Memory B cell (primary cell): ENCODE measurements at regions not wholly inside any gene's neighbourhood (a gene's known extent, or its start where the extent isn't known, plus 50 kb on each side); places are given as distances from the start of the nearest gene placed in this dataset.

ENCODE experiments used
- ATAC-seq: fragments of 150-1000 bp; cut with Tn5 transposase; 2 replicates; pipeline ENCODE4 v1.10.0; 2021; ENCODE audit warnings: low read depth, mild to moderate bottlenecking, moderate library complexity
- DNase-seq, 2 donors: peaks; one replicate each; pipeline ENCODE4 v3.0.0; 2022; ENCODE audit warnings: low spot score in 2 of 2
- H3K27ac Mint-ChIP-seq: one replicate; pipeline ENCODE4 v1.8.0; 2022; ENCODE audit warnings: mild to moderate bottlenecking, moderate library complexity, mixed read lengths
- H3K27me3 Mint-ChIP-seq: one replicate; pipeline ENCODE4 v1.8.0; 2022; ENCODE audit warnings: mixed read lengths
- H3K36me3 Mint-ChIP-seq: one replicate; pipeline ENCODE4 v1.8.0; 2022; ENCODE audit warnings: mild to moderate bottlenecking, mixed read lengths
- H3K4me1 Mint-ChIP-seq: one replicate; pipeline ENCODE4 v1.8.0; 2022; ENCODE audit warnings: mixed read lengths
- H3K4me3 Mint-ChIP-seq: one replicate; pipeline ENCODE4 v1.8.0; 2022; ENCODE audit warnings: mild to moderate bottlenecking, moderate library complexity, mixed read lengths
- H3K9me3 Mint-ChIP-seq: one replicate; pipeline ENCODE4 v1.8.0; 2022; ENCODE audit warnings: mixed read lengths

- no peaks in the 10 kb centered on the region for H3K27me3 Mint-ChIP-seq
- peaks cover 7% of the 10 kb centered on the region for H3K4me1 Mint-ChIP-seq
- no peak overlapping the region for H3K27ac Mint-ChIP-seq
- H3K4me3 Mint-ChIP-seq, result no peak overlapping the region
- no peak for DNase-seq
- H3K36me3 Mint-ChIP-seq, result no peaks in the 10 kb centered on the region
- ATAC-seq, result no peak
- H3K9me3 Mint-ChIP-seq, result no peaks in the 10 kb centered on the region
These were observed 169.5 kb upstream of the GDF10 start for GRCh38 chr10:47130491-47130890.

- no peaks in the 10 kb centered on the region for H3K9me3 Mint-ChIP-seq
- no peaks in the 10 kb centered on the region for H3K27me3 Mint-ChIP-seq
- peaks cover 7% of the 10 kb centered on the region for H3K4me1 Mint-ChIP-seq
- no peak for ATAC-seq
- no peak overlapping the region for H3K4me3 Mint-ChIP-seq
- H3K27ac Mint-ChIP-seq, result no peak overlapping the region
- no peak for DNase-seq
- no peaks in the 10 kb centered on the region for H3K36me3 Mint-ChIP-seq
These were observed 166.0 kb upstream of the GDF10 start for GRCh38 chr10:47133871-47134570.

GRCh38 chr10:47136866-47137265 lies 163.1 kb upstream of the GDF10 start:
- DNase-seq (no peak), ATAC-seq (no peak)
- H3K27me3 Mint-ChIP-seq, result no peaks in the 10 kb centered on the region
- no peaks in the 10 kb centered on the region for H3K36me3 Mint-ChIP-seq
- H3K9me3 Mint-ChIP-seq, result no peaks in the 10 kb centered on the region
- peaks cover 7% of the 10 kb centered on the region for H3K4me1 Mint-ChIP-seq
- no peak overlapping the region for H3K27ac Mint-ChIP-seq
- no peak overlapping the region for H3K4me3 Mint-ChIP-seq

- H3K4me1 Mint-ChIP-seq, result peaks cover 7% of the 10 kb centered on the region
- H3K36me3 Mint-ChIP-seq, result no peaks in the 10 kb centered on the region
- H3K4me3 Mint-ChIP-seq, result no peak overlapping the region
- no peaks in the 10 kb centered on the region for H3K9me3 Mint-ChIP-seq
- DNase-seq, result no peak
- no peak overlapping the region for H3K27ac Mint-ChIP-seq
- no peak for ATAC-seq
- peaks cover 3% of the 10 kb centered on the region for H3K27me3 Mint-ChIP-seq
These were observed 162.6 kb upstream of the GDF10 start for GRCh38 chr10:47137311-47137851.

GRCh38 chr10:47139121-47139520 lies 160.9 kb upstream of the GDF10 start:
- peaks cover 1% of the 10 kb centered on the region for H3K4me1 Mint-ChIP-seq
- no peak overlapping the region for H3K27ac Mint-ChIP-seq
- no peaks in the 10 kb centered on the region for H3K36me3 Mint-ChIP-seq
- peaks cover 6% of the 10 kb centered on the region for H3K27me3 Mint-ChIP-seq
- no peak for ATAC-seq
- DNase-seq, result no peak
- no peak overlapping the region for H3K4me3 Mint-ChIP-seq
- no peaks in the 10 kb centered on the region for H3K9me3 Mint-ChIP-seq

GRCh38 chr10:47140761-47141348 lies 159.1 kb upstream of the GDF10 start:
- Mint-ChIP-seq H3K4me1 (no peaks in the 10 kb centered on the region), H3K9me3 (no peaks in the 10 kb centered on the region), H3K27me3 (peaks cover 6% of the 10 kb centered on the region), H3K27ac (no peak overlapping the region), H3K4me3 (no peak overlapping the region), H3K36me3 (no peaks in the 10 kb centered on the region)
- DNase-seq, result no peak
- no peak for ATAC-seq

- ATAC-seq, result no peak
- Mint-ChIP-seq H3K27me3 (peaks cover 6% of the 10 kb centered on the region), H3K4me3 (no peak overlapping the region), H3K9me3 (no peaks in the 10 kb centered on the region), H3K4me1 (no peaks in the 10 kb centered on the region), H3K36me3 (no peaks in the 10 kb centered on the region), H3K27ac (no peak overlapping the region)
- no peak for DNase-seq
These were observed 158.6 kb upstream of the GDF10 start for GRCh38 chr10:47141349-47141748.

DNA sequence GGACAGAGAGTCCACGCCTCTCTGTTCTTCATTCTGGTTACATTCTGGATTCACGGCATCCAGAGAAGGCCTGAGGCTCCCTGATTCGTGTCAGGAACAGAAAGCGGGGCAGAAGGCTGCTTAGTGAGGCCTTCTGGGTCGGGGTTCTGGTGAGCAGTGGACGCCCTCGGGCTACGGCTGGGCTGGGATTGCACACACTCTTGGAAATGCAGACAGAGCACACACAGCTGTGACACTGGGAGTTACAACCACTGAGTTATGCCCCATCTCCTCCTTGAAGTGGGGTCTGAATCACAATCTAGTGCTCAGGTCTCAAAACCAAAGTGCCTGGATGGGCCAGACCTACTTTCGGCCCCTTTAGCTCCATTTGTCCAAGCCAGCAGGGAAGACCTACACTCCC lies 156.9 kb upstream of the GDF10 start:
- DNase-seq (no peak), ATAC-seq (no peak)
- H3K27ac Mint-ChIP-seq, result no peak overlapping the region
- H3K4me3 Mint-ChIP-seq, result no peak overlapping the region
- H3K36me3 Mint-ChIP-seq, result no peaks in the 10 kb centered on the region
- no peaks in the 10 kb centered on the region for H3K4me1 Mint-ChIP-seq
- no peaks in the 10 kb centered on the region for H3K9me3 Mint-ChIP-seq
- peaks cover 6% of the 10 kb centered on the region for H3K27me3 Mint-ChIP-seq

GRCh38 chr10:47143473-47143872 lies 156.5 kb upstream of the GDF10 start:
- DNase-seq, result no peak
- Mint-ChIP-seq H3K9me3 (no peaks in the 10 kb centered on the region), H3K4me1 (no peaks in the 10 kb centered on the region), H3K36me3 (no peaks in the 10 kb centered on the region), H3K27ac (no peak overlapping the region), H3K4me3 (no peak overlapping the region), H3K27me3 (peaks cover 6% of the 10 kb centered on the region)
- no peak for ATAC-seq

DNA sequence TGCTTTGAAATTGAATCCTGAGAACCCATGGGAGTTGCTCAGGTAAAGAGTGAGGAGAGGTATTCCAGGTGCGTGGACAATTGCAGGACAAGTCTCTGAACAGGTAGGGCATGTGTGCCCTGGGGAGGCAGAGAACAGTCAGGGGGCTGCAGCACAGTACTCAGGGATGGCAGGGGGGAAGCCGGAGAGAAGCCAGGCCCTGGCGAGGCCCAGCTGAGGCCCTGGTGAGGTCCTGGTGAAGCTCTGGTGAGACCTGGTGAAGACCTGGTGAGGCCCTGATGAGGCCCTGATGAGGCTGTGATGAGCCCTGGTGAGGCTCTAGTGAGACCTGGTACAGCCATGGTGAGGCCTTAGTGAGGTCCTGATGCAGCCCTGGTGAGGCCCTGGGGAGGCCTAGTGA lies 155.5 kb upstream of the GDF10 start:
- H3K27ac Mint-ChIP-seq, result no peak overlapping the region
- no peaks in the 10 kb centered on the region for H3K4me1 Mint-ChIP-seq
- no peak for ATAC-seq
- no peaks in the 10 kb centered on the region for H3K9me3 Mint-ChIP-seq
- DNase-seq, result no peak
- peaks cover 6% of the 10 kb centered on the region for H3K27me3 Mint-ChIP-seq
- H3K36me3 Mint-ChIP-seq, result no peaks in the 10 kb centered on the region
- H3K4me3 Mint-ChIP-seq, result no peak overlapping the region

- H3K27me3 Mint-ChIP-seq, result peaks cover 9% of the 10 kb centered on the region
- ATAC-seq (no peak), DNase-seq (no peak)
- no peak overlapping the region for H3K27ac Mint-ChIP-seq
- H3K36me3 Mint-ChIP-seq, result no peaks in the 10 kb centered on the region
- no peaks in the 10 kb centered on the region for H3K9me3 Mint-ChIP-seq
- no peaks in the 10 kb centered on the region for H3K4me1 Mint-ChIP-seq
- no peak overlapping the region for H3K4me3 Mint-ChIP-seq
These were observed 154.6 kb upstream of the GDF10 start for GRCh38 chr10:47145290-47145934.

DNA sequence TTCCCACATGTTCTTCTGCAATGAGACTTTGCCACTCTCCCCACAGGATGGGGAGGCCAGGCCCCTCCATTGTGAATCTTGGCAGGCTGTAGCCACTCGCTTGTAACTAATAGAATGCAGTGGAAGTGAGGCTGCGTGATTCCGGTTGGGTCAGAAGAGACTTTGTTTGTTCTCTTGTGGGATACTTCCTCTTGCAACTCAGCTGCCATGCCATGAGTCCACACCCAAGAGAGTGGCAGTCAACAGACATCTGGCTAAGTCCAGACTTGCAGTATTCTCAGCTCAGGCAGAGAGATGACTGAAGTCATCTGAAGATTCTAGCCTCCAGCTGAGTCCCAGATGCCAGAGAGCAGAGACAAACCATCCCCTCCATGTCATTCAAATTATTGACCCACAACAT lies 153.4 kb upstream of the GDF10 start:
- Mint-ChIP-seq H3K4me1 (no peaks in the 10 kb centered on the region), H3K27me3 (peaks cover 11% of the 10 kb centered on the region), H3K36me3 (no peaks in the 10 kb centered on the region), H3K27ac (no peak overlapping the region), H3K4me3 (no peak overlapping the region), H3K9me3 (no peaks in the 10 kb centered on the region)
- ATAC-seq (no peak), DNase-seq (no peak)

DNA sequence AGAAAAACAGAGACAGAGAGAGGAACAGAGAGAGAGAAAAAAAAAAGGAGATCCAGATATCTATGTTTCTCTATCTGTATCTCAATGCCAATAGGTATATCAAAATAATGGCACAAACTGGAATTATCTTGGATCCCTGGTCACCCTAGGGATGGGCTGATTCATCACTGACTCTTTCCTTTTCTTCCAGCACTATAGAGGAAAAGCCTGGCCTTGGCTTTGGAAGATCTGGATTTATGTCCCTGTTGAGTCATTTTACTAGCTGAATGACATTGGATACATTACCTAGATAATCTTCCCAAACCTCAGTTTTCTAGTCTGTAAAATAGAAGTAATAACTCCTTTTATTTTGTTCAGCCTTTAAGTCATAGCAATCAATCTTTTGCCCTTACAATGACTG lies 152.8 kb upstream of the GDF10 start:
- DNase-seq, result no peak
- Mint-ChIP-seq H3K27ac (no peak overlapping the region), H3K4me3 (no peak overlapping the region), H3K36me3 (no peaks in the 10 kb centered on the region), H3K9me3 (no peaks in the 10 kb centered on the region), H3K27me3 (peaks cover 10% of the 10 kb centered on the region), H3K4me1 (no peaks in the 10 kb centered on the region)
- no peak for ATAC-seq

DNA sequence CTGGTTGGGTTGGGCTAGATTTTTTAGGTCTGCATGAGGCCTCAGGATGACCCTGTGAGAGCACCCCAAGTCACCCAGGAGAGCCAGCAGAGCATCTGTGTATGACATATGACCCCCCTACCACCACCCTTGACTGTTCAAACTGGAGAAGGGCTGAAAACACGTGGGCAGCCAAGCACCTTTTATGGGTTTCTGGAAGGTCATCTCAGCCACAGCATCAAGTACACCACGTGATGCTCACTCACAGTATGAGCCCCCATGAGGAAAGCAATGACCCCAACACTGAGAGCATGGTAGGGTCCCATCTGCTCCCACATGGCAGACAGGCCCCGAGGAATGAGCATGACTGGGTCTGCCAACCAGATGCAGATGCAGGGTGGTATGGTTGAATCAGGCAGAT lies 149.4 kb upstream of the GDF10 start:
- DNase-seq, result no peak
- H3K9me3 Mint-ChIP-seq, result peaks cover 4% of the 10 kb centered on the region
- no peak overlapping the region for H3K4me3 Mint-ChIP-seq
- ATAC-seq, result no peak
- H3K27ac Mint-ChIP-seq, result no peak overlapping the region
- peaks cover 1% of the 10 kb centered on the region for H3K36me3 Mint-ChIP-seq
- no peaks in the 10 kb centered on the region for H3K4me1 Mint-ChIP-seq
- peaks cover 13% of the 10 kb centered on the region for H3K27me3 Mint-ChIP-seq
